Breast epithelium (tissue), 3 donors: ENCODE measurements at regions not wholly inside any gene's neighbourhood (a gene's known extent, or its start where the extent isn't known, plus 50 kb on each side); places are given as distances from the start of the nearest gene placed in this dataset.
"Not testable (repeated sequence)": the region's sequence is repeated elsewhere in the genome, so short reads cannot be mapped to it uniquely, and the experiment has no call there.

Experiments
- CTCF ChIP-seq, 3 donors: fragments of 450-650 bp; IDR thresholded peaks; one replicate each; pipeline ENCODE4 v1.5.1; 2016 to 2017; ENCODE audit warnings: antibody characterized with exemption in 3 of 3, mild to moderate bottlenecking in 3 of 3, moderate library complexity in 3 of 3
- POLR2A ChIP-seq: fragments of 450-650 bp; IDR thresholded peaks from one replicate; pipeline ENCODE4 v1.6.1; 2016; ENCODE audit warnings: antibody characterized with exemption, mild to moderate bottlenecking, moderate library complexity
- POLR2AphosphoS5 ChIP-seq, 3 donors: sonication (generic); formaldehyde crosslinking; IDR thresholded peaks; one replicate each; pipeline ENCODE4 v1.6.1; 2017; ENCODE audit warnings: antibody characterized with exemption in 3 of 3

GRCh38 chr18:51573886-51574285 lies 376.4 kb upstream of the MEX3C start:
- TF ChIP-seq POLR2A; CTCF (IDR thresholded peaks at IDR 0.05); POLR2AphosphoS5 (IDR thresholded peaks at IDR 0.05): not testable (repeated sequence)
